K562 (cell line): ENCODE measurements at regions not wholly inside any gene's neighbourhood (a gene's known extent, or its start where the extent isn't known, plus 50 kb on each side); places are given as distances from the start of the nearest gene placed in this dataset.

Experiments
- ATAC-seq: fragments of 200-7000 bp; cut with Tn5 transposase; 3 replicates; pipeline ENCODE4 v1.9.1; 2020; ENCODE audit warnings: moderate library complexity
- BruUV-seq: library from RNA; stranded (reverse); fragments of 400-500 nt; replicated peaks from 2 replicates; lab custom pipeline; 2021; lab: Mats Ljungman, UMichigan
- CTCF ChIA-PET: fragments of 300-600 bp; formaldehyde crosslinking; extraction: SDS; loops from one replicate; lab custom pipeline; 2021; ENCODE audit warnings: low intra/inter-chr PET ratio; lab: Yijun Ruan, JAX
- POLR2A ChIA-PET: fragments of 300-600, 350-650 bp; sonication (Branson Sonifier 250); formaldehyde crosslinking; extraction: SDS; loops from one replicate; lab custom pipeline; 2021; ENCODE audit warnings: antibody characterized with exemption, inconsistent platforms; lab: Yijun Ruan, JAX
- DNase-seq, 4 experiments: peaks; one replicate each; pipeline versions ENCODE4 v3.0.0 to v3.0.0-alpha.2; 2011 to 2018; ENCODE audit warnings: low spot score in 3 of 4, mixed read lengths in 3 of 4; ENCODE audit errors: extremely low read depth in 1 of 4
- FAIRE-seq: peaks from 2 replicates; lab custom pipeline; 2011; peaks lifted over from hg19 to GRCh38; lab: Jason Lieb, UNC
- H2AFZ ChIP-seq: 2 replicates; pipeline ENCODE4 v1.6.0; 2011; ENCODE audit warnings: low read depth, low read length, control low read depth, inconsistent platforms
- H3K27ac ChIP-seq: fragments of 200-600 bp; 3 replicates; pipeline ENCODE4 v1.8.0; 2011; ENCODE audit warnings: low read depth, mild to moderate bottlenecking, control low read depth, inconsistent platforms, low read length, moderate library complexity, mixed read lengths; ENCODE audit errors: extremely low read depth
- H3K27me3 ChIP-seq, 2 experiments: fragments of 300-600 bp in 1 of 2; 2 replicates in 1 of 2; 3 replicates in 1 of 2; pipeline versions ENCODE4 v1.6.0 to v1.8.0; 2011; ENCODE audit warnings: inconsistent platforms in 2 of 2, low read length in 2 of 2, mild to moderate bottlenecking in 1 of 2, mixed read lengths in 1 of 2, moderate library complexity in 1 of 2; ENCODE audit not compliant: control insufficient read depth in 2 of 2, insufficient read depth in 2 of 2
- H3K36me3 ChIP-seq: fragments of 300-600 bp; 3 replicates; pipeline ENCODE4 v1.8.0; 2011; ENCODE audit warnings: mild to moderate bottlenecking, low read length, inconsistent platforms; ENCODE audit not compliant: control insufficient read depth, insufficient read depth
- H3K4me1 ChIP-seq, 2 experiments: fragments of 200-600 bp in 1 of 2; replicated peaks in 1 of 2; 2 replicates in 1 of 2; 3 replicates in 1 of 2; pipeline versions ENCODE4 v1.5.1 to v1.8.0; 2011; ENCODE audit warnings: inconsistent platforms in 2 of 2, low read length in 2 of 2, mild to moderate bottlenecking in 1 of 2, mixed read lengths in 1 of 2, moderate library complexity in 1 of 2; ENCODE audit not compliant: control insufficient read depth in 2 of 2, insufficient read depth in 2 of 2
- H3K4me2 ChIP-seq: 2 replicates; pipeline ENCODE4 v1.6.1; 2011; ENCODE audit warnings: low read length, control low read depth, inconsistent platforms, mixed read lengths; ENCODE audit not compliant: insufficient read depth
- H3K4me3 ChIP-seq: fragments of 200-600 bp; sonication (generic), shearing (Covaris generic); 2 replicates; pipeline ENCODE4 v1.5.1; 2016; ENCODE audit warnings: control low read depth, inconsistent platforms
- H3K79me2 ChIP-seq: fragments of 200-600 bp; 3 replicates; pipeline ENCODE4 v1.8.0; 2011; ENCODE audit warnings: low read length, inconsistent platforms; ENCODE audit not compliant: control insufficient read depth, insufficient read depth
- H3K9ac ChIP-seq, 2 experiments: 2 replicates each; pipeline versions ENCODE4 v1.6.0 to v1.6.1; 2011; ENCODE audit warnings: low read depth in 2 of 2, low read length in 2 of 2, control low read depth in 1 of 2, inconsistent platforms in 1 of 2, mild to moderate bottlenecking in 1 of 2, mixed read lengths in 1 of 2; ENCODE audit not compliant: insufficient read depth in 1 of 2
- H3K9me1 ChIP-seq: one replicate; pipeline ENCODE4 v1.6.0; 2011; ENCODE audit warnings: inconsistent platforms, mild to moderate bottlenecking, low read length, moderate library complexity; ENCODE audit not compliant: control insufficient read depth, insufficient read depth
- H3K9me3 ChIP-seq: replicated peaks from 2 replicates; pipeline ENCODE4 v1.5.1; 2011; ENCODE audit warnings: low read depth, low read length, inconsistent platforms; ENCODE audit not compliant: control insufficient read depth, insufficient read depth
- H4K20me1 ChIP-seq: replicated peaks from 2 replicates; pipeline ENCODE4 v1.6.1; 2011; ENCODE audit warnings: low read length, inconsistent platforms, mixed read lengths; ENCODE audit not compliant: control insufficient read depth, insufficient read depth
- ELF2 ChIP-seq: fragments of 250-450 bp; sonication (Bioruptor Pico); IDR thresholded peaks from 2 replicates; pipeline ENCODE4 v1.5.0; 2021; ENCODE audit warnings: mild to moderate bottlenecking
- KDM1A ChIP-seq, 2 experiments: fragments of 450-650 bp; IDR thresholded peaks; 2 replicates each; pipeline ENCODE4 v1.6.1; 2016; ENCODE audit warnings: mild to moderate bottlenecking in 2 of 2
- RNF2 ChIP-seq: sonication (generic); IDR thresholded peaks from 2 replicates; pipeline ENCODE4 v1.6.1; 2016
- WGBS: fragments of 100-300 bp; shearing (Covaris generic); methylation state at CpG from one replicate; pipeline ENCODE4 v1.1.6; 2016; ENCODE audit warnings: low coverage, mixed read lengths; ENCODE audit not compliant: insufficient coverage; ENCODE audit errors: missing lambda C conversion rate; 5-methylcytosine and 5-hydroxymethylcytosine counted together
- in situ Hi-C: fragments of 300-500 bp; cut with MboI; formaldehyde crosslinking; loops from 4 replicates; pipeline ENCODE4 v1.15.0; 2018; ENCODE audit warnings: inconsistent platforms, mixed read lengths
- intact Hi-C: fragments of 100-400 bp; cut with micrococcal nuclease; formaldehyde crosslinking; loops from 2 replicates; pipeline ENCODE4 v1.14.2; 2022
- TF ChIP-seq, protein P1 (sequence below): fragments of 450-650 bp; IDR thresholded peaks from 2 replicates; pipeline ENCODE4 v1.6.1; 2018; ENCODE audit not compliant: partially characterized antibody

DNA sequence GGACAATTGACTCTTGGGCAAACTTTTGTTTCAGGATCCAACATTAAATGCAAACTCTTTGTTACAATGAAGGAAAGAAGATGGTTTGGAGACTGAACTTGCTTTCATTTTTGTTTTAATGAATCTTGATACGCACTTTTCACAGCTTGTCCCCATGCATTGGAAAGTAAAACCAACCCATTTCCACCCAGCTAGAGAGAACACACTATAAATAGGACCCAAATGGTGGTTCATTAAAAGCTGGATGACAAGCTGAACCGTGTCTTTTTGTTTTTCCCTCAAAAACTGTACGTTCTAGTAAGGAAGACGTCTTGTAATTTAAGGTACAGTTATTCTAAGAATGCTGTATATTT, 95.3 kb upstream of the EGFL6 start:
- Histone ChIP-seq H3K9ac (no peak overlapping the region), H3K36me3 (no peaks in the 10 kb centered on the region), H4K20me1 (no peaks in the 10 kb centered on the region), H2AFZ (no peak overlapping the region), H3K9me3 (no peaks in the 10 kb centered on the region), H3K4me2 (no peak overlapping the region), H3K79me2 (no peaks in the 10 kb centered on the region), H3K27ac (no peak overlapping the region), H3K4me1 (no peaks in the 10 kb centered on the region; a peak in 2 of 5 replicates), H3K4me3 (no peak overlapping the region), H3K27me3 (peaks cover 2 to 4% of the 10 kb centered on the region in 2 experiments; a peak in 2 of 5 replicates), H3K9me1 (no peaks in the 10 kb centered on the region)
- DNase-seq = no peak
- no TSS peak for BruUV-seq
- FAIRE-seq = no peak
- CTCF ChIA-PET = no interaction called here
- POLR2A ChIA-PET = no interaction called here
- TF ChIP-seq ELF2 (CRISPR knock-in tag) (no peak), RNF2 (no peak)
- intact Hi-C loops = no loop called here
- 11% methylated on average over 4 of the region's 4 CpGs for WGBS
- ATAC-seq = no peak
- in situ Hi-C loops = no loop called here

DNA sequence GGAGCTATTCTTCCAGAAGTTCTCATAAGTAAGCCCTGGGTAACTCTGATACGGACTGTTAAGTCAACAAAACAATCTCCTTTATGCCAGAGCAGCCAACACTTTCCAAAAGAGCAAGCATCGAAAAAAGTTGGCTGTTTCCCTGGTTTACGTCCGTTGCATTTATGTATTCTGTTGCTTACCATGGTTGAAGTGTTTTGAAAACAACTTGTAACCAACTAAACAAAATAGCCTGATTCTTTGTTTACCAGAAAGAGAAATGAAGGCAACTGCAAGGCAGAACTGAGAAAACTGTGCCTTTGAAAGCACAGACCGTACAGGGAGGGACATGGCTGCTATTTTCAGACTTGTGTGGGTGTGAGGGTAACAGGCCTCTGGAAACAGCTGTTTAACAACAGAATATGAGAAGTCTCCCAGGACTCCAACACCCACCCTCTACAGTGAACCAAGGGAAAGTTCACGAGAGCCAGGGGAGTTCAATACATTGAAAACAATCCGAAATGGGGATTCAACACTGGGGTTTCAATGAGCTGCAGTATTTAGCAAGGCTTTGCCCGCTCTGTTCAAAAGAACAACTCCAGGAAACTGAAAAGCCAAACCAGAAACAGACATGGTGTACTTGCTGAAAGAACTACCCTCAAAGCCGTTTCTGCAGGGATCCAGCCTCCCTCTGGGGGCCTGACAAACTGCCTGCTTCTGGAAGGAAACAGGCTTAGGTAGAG, 95.8 kb upstream of the EGFL6 start:
- no peaks in the 10 kb centered on the region for H3K36me3 ChIP-seq
- in situ Hi-C loops = no loop called here
- H3K79me2 ChIP-seq = no peaks in the 10 kb centered on the region
- H3K9me3 ChIP-seq = no peaks in the 10 kb centered on the region
- no peak overlapping the region for H3K9ac ChIP-seq
- no peaks in the 10 kb centered on the region for H3K9me1 ChIP-seq
- TF ChIP-seq KDM1A (IDR thresholded peaks at IDR 0.05) = no peak
- TF ChIP-seq, protein P1, sequence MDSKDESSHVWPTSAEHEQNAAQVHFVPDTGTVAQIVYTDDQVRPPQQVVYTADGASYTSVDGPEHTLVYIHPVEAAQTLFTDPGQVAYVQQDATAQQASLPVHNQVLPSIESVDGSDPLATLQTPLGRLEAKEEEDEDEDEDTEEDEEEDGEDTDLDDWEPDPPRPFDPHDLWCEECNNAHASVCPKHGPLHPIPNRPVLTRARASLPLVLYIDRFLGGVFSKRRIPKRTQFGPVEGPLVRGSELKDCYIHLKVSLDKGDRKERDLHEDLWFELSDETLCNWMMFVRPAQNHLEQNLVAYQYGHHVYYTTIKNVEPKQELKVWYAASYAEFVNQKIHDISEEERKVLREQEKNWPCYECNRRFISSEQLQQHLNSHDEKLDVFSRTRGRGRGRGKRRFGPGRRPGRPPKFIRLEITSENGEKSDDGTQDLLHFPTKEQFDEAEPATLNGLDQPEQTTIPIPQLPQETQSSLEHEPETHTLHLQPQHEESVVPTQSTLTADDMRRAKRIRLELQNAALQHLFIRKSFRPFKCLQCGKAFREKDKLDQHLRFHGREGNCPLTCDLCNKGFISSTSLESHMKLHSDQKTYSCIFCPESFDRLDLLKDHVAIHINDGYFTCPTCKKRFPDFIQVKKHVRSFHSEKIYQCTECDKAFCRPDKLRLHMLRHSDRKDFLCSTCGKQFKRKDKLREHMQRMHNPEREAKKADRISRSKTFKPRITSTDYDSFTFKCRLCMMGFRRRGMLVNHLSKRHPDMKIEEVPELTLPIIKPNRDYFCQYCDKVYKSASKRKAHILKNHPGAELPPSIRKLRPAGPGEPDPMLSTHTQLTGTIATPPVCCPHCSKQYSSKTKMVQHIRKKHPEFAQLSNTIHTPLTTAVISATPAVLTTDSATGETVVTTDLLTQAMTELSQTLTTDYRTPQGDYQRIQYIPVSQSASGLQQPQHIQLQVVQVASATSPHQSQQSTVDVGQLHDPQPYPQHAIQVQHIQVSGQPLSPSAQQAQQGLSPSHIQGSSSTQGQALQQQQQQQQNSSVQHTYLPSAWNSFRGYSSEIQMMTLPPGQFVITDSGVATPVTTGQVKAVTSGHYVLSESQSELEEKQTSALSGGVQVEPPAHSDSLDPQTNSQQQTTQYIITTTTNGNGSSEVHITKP = peak; percentile 37
- H3K4me2 ChIP-seq = no peak overlapping the region
- no peaks in the 10 kb centered on the region; a peak in 2 of 5 replicates for H3K4me1 ChIP-seq
- H3K27me3 ChIP-seq = peaks cover 2 to 4% of the 10 kb centered on the region in 2 experiments; a peak in 2 of 5 replicates
- H2AFZ ChIP-seq = no peak overlapping the region
- DNase-seq = no peak
- no peak overlapping the region for H3K27ac ChIP-seq
- POLR2A ChIA-PET = interaction anchor here (0.6 kb wide), 1 partner anchor 675 kb away, joined by 3 read pairs; no protein-coding TSS in a partner anchor
- no peak overlapping the region for H3K4me3 ChIP-seq
- CTCF ChIA-PET = no interaction called here
- intact Hi-C loops = no loop called here
- FAIRE-seq = no peak
- 23% methylated on average over 9 of the region's 9 CpGs for WGBS
- H4K20me1 ChIP-seq = no peaks in the 10 kb centered on the region
- BruUV-seq = no TSS peak
- ATAC-seq = no peak
